GM10266 (cell line): ENCODE measurements at regions not wholly inside any gene's neighbourhood (a gene's known extent, or its start where the extent isn't known, plus 50 kb on each side); places are given as distances from the start of the nearest gene placed in this dataset.

Experiments
- DNase-seq: peaks from one replicate; pipeline ENCODE4 v3.0.0; 2012; ENCODE audit errors: extremely low spot score
- TF ChIP-seq, protein P1 (sequence below): IDR thresholded peaks from 2 replicates; pipeline ENCODE4 v1.5.1; 2012; ENCODE audit warnings: mild to moderate bottlenecking, low read depth; ENCODE audit not compliant: control insufficient read depth, insufficient read depth; ENCODE audit errors: missing control alignments

DNA sequence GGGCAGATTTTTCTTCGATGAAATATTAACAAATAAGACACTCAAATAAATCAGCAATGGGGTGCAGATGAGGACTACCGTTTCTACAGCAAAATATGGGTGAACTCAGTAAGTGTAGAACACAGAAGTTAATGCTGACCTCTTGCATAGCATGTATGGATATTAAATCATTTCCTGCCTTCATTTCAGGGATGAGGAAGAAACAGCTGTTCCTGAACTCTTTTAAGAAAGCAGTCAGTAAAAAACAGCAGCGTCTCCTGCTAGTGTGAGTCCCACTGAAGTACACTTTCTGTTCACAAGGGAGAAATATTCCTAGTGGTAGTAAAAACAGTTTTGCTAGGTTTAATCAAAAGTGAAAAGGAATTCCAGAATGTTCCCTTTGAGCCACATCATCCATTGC lies 379.0 kb downstream of the ZEB2 start:
- DNase-seq = no peak

DNA sequence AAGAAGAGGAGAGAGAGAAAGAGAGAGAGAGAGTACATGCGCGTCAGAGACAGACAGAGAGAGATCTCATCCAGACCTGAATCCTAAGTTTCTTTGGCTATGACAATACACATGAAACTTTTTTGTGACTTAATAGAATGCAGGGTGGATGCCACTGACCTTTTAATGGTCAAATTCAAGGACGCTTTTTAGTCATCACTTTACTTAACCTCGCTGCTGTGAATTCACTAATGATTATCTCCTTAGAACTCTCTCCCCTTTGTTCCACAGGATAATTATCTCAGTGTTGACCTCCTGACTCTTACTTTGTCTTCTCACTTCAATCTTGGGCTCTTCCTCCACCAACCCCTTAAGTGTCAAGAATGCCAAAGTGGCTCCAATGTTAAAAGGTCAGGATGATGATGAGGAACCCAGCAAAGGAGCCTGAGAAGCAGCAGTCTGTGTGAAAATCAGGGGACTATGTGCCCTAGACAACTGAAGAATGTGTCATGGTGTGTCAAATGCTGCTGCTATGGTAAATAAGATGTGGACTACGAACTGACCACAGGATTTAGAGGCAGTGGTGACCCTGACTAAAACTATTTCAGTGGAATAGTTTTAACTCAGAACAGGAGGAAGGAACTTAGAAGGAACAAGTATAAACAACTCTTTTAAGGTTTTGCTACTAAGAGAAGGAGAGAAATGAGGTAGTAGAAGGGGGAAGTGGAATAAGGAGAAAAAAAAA lies 382.1 kb downstream of the ZEB2 start:
- no peak for DNase-seq

More for the DNA sequence above, 379.0 kb downstream of the ZEB2 start:
- TF ChIP-seq, protein P1, sequence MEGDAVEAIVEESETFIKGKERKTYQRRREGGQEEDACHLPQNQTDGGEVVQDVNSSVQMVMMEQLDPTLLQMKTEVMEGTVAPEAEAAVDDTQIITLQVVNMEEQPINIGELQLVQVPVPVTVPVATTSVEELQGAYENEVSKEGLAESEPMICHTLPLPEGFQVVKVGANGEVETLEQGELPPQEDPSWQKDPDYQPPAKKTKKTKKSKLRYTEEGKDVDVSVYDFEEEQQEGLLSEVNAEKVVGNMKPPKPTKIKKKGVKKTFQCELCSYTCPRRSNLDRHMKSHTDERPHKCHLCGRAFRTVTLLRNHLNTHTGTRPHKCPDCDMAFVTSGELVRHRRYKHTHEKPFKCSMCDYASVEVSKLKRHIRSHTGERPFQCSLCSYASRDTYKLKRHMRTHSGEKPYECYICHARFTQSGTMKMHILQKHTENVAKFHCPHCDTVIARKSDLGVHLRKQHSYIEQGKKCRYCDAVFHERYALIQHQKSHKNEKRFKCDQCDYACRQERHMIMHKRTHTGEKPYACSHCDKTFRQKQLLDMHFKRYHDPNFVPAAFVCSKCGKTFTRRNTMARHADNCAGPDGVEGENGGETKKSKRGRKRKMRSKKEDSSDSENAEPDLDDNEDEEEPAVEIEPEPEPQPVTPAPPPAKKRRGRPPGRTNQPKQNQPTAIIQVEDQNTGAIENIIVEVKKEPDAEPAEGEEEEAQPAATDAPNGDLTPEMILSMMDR = no peak

GRCh38 chr2:144137272-144137671 lies 382.6 kb downstream of the ZEB2 start:
- TF ChIP-seq, protein P1 = no peak
- no peak for DNase-seq

More for the DNA sequence above, 382.1 kb downstream of the ZEB2 start:
- TF ChIP-seq, protein P1 = no peak

DNA sequence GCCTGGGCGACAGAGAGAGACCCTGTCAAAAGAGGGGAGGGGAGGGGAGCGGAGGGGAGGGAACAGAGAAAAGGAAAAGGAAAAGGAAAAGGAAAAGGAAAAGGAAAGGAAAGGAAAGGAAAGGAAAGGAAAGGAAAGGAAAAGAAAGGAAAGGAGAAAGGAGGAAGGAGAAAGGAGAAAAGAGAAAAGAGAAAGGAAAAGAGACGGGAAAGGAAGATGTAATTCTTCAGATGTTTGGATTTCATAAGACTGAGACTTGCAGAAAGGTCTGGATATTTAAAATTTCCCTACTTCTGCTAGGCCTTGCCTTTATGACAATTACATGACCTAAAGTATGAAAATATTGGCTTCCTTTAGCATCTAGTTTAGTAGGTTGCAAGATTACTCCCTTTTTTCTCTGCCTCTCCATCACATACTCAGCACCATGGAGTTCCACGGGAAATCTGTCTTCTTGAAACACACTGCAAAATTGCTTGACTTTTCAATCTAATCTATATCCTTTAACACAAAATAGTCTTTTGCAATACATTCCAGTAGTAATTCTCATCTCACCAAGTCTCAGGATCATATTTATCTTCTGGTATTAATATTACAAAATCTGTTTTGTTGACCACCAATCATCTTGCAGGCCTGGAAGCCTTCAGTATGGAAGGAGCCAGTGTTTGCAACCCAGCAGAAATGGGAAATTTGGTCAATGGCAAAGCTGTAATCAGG lies 383.5 kb downstream of the ZEB2 start:
- TF ChIP-seq, protein P1 = no peak
- DNase-seq = no peak

DNA sequence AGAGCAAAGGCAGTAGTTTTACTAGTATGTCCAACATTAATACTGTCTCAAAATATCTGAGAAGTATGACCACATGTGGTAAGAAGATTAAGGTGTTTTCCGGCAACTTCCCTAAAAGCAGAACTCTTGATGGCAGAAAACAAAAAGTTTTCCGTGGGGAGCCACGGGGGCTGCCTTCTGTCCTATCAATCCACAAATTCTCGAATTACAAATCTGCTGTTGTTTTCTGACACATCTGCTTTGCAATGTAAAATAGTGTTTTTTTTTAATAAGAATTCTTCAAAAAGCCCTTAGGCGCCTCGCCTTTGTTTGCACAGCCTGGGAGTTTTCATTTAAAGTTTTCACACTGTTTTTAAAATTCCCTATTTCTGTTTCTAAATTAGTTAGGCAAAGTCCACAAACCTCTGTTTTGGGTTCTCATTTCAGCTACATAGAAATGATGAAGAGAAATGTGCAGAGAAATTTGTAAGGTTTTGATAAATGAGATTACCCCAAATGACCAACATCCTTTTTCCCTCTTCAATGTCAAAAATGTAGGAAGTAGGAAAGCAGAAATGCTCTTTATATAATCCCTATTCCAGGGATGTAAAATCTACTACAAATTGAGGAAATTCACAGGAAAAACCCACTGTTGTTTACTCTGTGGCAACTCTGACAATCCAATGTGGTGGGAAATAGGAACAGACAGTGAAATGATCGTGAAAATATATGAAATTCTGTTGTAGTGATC lies 385.8 kb downstream of the ZEB2 start:
- TF ChIP-seq, protein P1 = no peak
- no peak for DNase-seq

DNA sequence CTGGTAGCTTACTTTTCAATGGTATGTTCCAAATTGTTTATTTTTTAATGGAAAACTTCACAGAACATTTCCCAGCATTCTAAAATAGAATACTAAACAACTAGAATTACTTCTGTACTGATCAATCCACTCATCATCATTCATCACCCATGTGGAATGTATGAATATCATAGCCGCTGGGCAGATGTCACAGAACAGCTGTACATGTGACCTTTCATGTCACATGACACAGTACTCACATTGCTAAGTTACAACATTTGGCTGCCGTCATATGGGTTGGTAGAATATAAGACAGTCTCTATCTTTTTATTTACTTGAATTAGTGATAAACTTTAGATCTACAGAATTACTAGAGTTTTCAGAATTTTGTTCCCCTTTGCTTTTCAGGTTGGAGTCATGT lies 387.6 kb downstream of the ZEB2 start:
- no peak for DNase-seq
- TF ChIP-seq, protein P1 = no peak

DNA sequence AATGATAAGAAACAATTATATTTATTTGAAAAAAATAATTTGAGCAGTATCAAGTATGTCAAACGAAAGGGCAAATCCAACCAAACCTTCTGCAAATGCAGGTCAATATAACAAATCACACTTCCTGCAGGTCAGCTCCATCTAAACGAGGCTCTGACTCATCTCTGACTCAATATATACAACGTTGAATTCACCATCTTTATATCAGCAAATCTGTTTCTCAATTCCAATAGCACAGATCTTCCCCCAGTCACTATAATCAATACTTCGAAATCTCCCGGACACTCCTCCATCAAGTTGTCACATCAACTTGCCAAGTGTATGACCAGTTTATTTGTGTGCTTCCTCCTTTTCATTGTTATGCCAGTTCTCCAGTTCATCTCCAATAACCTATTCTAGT lies 388.9 kb downstream of the ZEB2 start:
- TF ChIP-seq, protein P1 = no peak
- no peak for DNase-seq
